ENCODE measurements at regions not wholly inside any gene's neighbourhood (a gene's known extent, or its start where the extent isn't known, plus 50 kb on each side); places are given as distances from the start of the nearest gene placed in this dataset.

DNA sequence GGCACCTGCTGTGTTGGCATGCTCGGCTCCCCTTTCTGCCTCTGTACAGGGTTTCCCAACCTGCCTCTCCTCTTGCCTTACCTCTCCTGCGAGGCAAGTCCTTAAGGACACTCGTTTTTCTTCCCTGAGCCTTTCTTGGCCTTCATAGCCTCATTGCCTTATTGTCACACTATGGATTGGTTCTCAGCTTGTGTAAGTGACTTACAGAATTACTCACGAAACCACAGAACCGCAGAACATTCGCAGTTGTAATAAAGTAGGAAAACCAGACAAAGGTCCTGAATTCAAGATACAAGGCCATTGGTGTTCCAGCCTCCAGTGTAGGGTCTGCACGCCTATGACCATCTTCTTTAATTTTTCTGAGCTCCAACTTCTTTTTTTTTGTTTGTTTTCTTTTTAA is 317.6 kb upstream of the SMIM21 start:
- TF ChIP-seq POLR2AphosphoS5 (IDR thresholded peaks at IDR 0.05; ENCODE audit: insufficient read depth in 1 of 2, low read depth in 1 of 2), result no peak
- TF ChIP-seq, protein P1, sequence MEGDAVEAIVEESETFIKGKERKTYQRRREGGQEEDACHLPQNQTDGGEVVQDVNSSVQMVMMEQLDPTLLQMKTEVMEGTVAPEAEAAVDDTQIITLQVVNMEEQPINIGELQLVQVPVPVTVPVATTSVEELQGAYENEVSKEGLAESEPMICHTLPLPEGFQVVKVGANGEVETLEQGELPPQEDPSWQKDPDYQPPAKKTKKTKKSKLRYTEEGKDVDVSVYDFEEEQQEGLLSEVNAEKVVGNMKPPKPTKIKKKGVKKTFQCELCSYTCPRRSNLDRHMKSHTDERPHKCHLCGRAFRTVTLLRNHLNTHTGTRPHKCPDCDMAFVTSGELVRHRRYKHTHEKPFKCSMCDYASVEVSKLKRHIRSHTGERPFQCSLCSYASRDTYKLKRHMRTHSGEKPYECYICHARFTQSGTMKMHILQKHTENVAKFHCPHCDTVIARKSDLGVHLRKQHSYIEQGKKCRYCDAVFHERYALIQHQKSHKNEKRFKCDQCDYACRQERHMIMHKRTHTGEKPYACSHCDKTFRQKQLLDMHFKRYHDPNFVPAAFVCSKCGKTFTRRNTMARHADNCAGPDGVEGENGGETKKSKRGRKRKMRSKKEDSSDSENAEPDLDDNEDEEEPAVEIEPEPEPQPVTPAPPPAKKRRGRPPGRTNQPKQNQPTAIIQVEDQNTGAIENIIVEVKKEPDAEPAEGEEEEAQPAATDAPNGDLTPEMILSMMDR (IDR thresholded peaks at IDR 0.05), result no peak
- no peak for TF ChIP-seq POLR2A (IDR thresholded peaks at IDR 0.05)
- DNase-seq (ENCODE audit: extremely low spot score in 2 of 2), result no peak
- no peaks in the 10 kb centered on the region for H3K9me3 ChIP-seq
- no peak overlapping the region for H3K27ac ChIP-seq
- H3K4me3 ChIP-seq, result no peak overlapping the region
- no peaks in the 10 kb centered on the region for H3K36me3 ChIP-seq
- no peaks in the 10 kb centered on the region for H3K27me3 ChIP-seq
- H3K4me1 ChIP-seq, result no peaks in the 10 kb centered on the region
- intact Hi-C loops (cut with DNase I), result no loop called here

DNA sequence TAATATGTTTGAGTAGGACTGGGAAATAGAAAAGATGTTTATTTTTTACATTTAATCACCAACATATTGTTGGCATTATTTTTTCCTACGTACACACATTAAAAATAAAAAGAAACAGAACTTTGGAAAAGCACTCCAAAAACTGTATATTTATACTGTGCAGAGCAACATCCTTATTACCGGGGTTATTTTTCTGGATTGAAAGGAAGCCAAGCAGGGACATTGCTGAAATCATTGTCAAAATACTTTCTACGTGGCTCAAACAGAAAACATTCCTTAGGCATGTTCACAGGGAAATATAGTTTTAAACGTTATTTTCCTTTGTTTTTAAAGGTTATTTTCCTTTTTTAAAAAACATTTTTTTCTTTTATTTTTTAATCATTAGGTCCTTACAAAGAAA is 315.0 kb upstream of the SMIM21 start:
- TF ChIP-seq, protein P1 (IDR thresholded peaks at IDR 0.05), result no peak
- TF ChIP-seq POLR2A (IDR thresholded peaks at IDR 0.05) (no peak), POLR2AphosphoS5 (IDR thresholded peaks at IDR 0.05; ENCODE audit: insufficient read depth in 1 of 2, low read depth in 1 of 2) (no peak)

GRCh38 chr18:75739682-75740081 is 312.2 kb upstream of the SMIM21 start:
- Histone ChIP-seq H3K4me3 (no peak overlapping the region), H3K27me3 (no peaks in the 10 kb centered on the region), H3K4me1 (no peaks in the 10 kb centered on the region), H3K27ac (no peak overlapping the region), H3K36me3 (no peaks in the 10 kb centered on the region), H3K9me3 (no peaks in the 10 kb centered on the region)
- no peak for DNase-seq (ENCODE audit: extremely low spot score in 2 of 2)
- intact Hi-C loops (cut with DNase I), result no loop called here
- TF ChIP-seq POLR2A (IDR thresholded peaks at IDR 0.05) (no peak), POLR2AphosphoS5 (IDR thresholded peaks at IDR 0.05; ENCODE audit: insufficient read depth in 1 of 2, low read depth in 1 of 2) (no peak)
- TF ChIP-seq, protein P1 (IDR thresholded peaks at IDR 0.05), result no peak

More for the DNA sequence above, 315.0 kb upstream of the SMIM21 start:
- Histone ChIP-seq H3K4me3 (no peak overlapping the region), H3K4me1 (no peaks in the 10 kb centered on the region), H3K36me3 (no peaks in the 10 kb centered on the region), H3K27ac (no peak overlapping the region), H3K9me3 (no peaks in the 10 kb centered on the region), H3K27me3 (no peaks in the 10 kb centered on the region)
- intact Hi-C loops (cut with DNase I), result no loop called here
- DNase-seq (ENCODE audit: extremely low spot score in 2 of 2), result no peak

- Histone ChIP-seq H3K27me3 (no peaks in the 10 kb centered on the region), H3K4me3 (no peak overlapping the region), H3K9me3 (no peaks in the 10 kb centered on the region), H3K27ac (no peak overlapping the region), H3K4me1 (no peaks in the 10 kb centered on the region), H3K36me3 (no peaks in the 10 kb centered on the region)
- intact Hi-C loops (cut with DNase I), result no loop called here
- DNase-seq (ENCODE audit: extremely low spot score in 2 of 2), result no peak
- TF ChIP-seq POLR2AphosphoS5 (IDR thresholded peaks at IDR 0.05; ENCODE audit: insufficient read depth in 1 of 2, low read depth in 1 of 2) (no peak), POLR2A (IDR thresholded peaks at IDR 0.05) (no peak)
- TF ChIP-seq, protein P1 (IDR thresholded peaks at IDR 0.05), result no peak
Observed at GRCh38 chr18:75735291-75735690, 307.8 kb upstream of the SMIM21 start.

- H3K27me3 ChIP-seq, result no peaks in the 10 kb centered on the region
- no peak for DNase-seq (ENCODE audit: extremely low spot score in 2 of 2)
- intact Hi-C loops (cut with DNase I), result no loop called here
- no peaks in the 10 kb centered on the region for H3K36me3 ChIP-seq
- no peaks in the 10 kb centered on the region for H3K4me1 ChIP-seq
- H3K27ac ChIP-seq, result no peak overlapping the region
- TF ChIP-seq, protein P1 (IDR thresholded peaks at IDR 0.05), result no peak
- no peak for TF ChIP-seq POLR2AphosphoS5 (IDR thresholded peaks at IDR 0.05; ENCODE audit: insufficient read depth in 1 of 2, low read depth in 1 of 2)
- no peak for TF ChIP-seq POLR2A (IDR thresholded peaks at IDR 0.05)
- no peak overlapping the region for H3K4me3 ChIP-seq
- no peaks in the 10 kb centered on the region for H3K9me3 ChIP-seq
Observed at GRCh38 chr18:75730249-75730648, 302.7 kb upstream of the SMIM21 start.
